ENCODE measurements at regions not wholly inside any gene's neighbourhood (a gene's known extent, or its start where the extent isn't known, plus 50 kb on each side); places are given as distances from the start of the nearest gene placed in this dataset.
"Not testable (repeated sequence)": the region's sequence is repeated elsewhere in the genome, so short reads cannot be mapped to it uniquely, and the experiment has no call there.

DNA sequence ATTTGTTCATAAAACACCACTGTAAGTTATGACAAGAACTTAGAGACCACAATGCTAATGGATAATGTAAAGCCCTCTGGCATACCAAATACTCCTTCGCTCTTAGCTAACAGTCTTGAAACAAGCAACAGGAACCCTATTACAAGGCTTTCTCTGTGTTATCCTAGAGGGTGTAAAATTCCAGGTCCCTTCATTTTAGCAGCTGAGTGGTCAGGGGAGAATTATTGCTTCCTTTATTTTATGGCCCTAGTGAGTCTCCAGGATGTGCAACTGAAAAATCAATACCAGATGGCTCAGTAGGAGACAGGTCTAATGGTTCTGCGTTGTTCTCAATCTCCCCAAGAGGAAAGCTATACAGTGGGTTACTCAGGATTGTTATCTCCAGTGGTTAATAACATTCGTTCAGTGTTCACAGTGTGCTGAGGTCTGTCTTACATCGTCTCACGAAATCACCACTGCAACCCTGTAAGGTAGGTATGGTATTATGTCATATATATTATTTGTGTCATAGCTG, 172.7 kb upstream of the CNOT2 start:
- no peak for DNase-seq (ENCODE audit: low read depth in 2 of 2)

DNA sequence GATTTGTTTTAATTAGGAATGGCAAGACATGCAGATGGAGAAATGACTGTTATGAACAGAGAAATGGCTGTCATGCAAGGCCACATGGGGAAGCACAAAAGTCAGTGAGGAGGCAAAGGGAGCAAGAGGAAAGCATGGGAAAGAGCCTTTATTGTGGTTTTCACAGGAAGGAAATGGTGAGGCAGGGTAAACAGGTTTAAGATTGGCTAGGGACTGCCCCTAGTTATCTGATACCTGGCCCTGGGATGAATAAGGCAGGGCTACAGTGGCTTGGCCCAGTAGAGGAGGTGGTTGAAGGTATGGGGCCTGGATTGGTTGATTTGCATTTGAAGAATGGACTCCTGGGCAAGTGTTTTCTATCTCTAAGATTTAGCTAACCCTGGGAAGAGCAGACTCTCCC, 168.7 kb upstream of the CNOT2 start:
- no peak for DNase-seq (ENCODE audit: low read depth in 2 of 2)

DNA sequence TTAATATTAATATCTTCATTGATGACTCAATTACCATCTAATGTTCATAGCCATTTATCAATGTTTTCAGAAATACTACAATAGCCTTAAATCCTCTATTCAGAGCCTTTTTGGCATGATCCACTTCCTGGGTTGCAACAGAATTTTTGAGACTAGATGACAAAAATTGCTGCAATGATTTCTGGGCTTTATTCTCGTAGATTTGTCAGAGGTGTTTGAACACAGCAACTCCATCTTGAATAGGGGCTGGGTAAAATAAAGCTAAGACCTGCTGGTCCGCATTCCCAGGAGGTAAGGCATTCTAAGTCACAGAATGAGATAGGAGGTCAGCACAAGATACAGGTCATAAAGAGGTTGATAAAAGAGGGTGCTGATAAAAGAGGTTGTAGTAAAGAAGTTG, 165.8 kb upstream of the CNOT2 start:
- no peak for DNase-seq (ENCODE audit: low read depth in 2 of 2)

DNA sequence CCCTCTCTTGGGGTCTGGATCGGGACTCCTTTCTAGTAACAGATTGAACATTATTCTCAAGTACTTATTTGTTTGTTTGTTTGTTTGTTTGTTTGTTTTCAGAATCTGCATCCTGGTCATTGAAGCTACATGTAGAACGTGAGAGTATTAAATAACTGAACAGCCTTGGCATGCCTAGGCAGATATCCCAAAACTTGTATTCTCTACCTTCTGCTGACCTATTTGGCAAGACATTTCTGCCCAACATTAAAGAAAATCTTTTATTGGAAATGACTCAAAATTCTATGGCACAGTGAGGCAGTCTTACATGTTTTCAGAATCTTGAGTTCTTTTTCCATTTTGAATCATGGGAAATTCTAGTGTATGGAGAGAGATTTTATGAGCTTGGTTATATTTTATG, 165.1 kb upstream of the CNOT2 start:
- no peak for DNase-seq (ENCODE audit: low read depth in 2 of 2)

DNA sequence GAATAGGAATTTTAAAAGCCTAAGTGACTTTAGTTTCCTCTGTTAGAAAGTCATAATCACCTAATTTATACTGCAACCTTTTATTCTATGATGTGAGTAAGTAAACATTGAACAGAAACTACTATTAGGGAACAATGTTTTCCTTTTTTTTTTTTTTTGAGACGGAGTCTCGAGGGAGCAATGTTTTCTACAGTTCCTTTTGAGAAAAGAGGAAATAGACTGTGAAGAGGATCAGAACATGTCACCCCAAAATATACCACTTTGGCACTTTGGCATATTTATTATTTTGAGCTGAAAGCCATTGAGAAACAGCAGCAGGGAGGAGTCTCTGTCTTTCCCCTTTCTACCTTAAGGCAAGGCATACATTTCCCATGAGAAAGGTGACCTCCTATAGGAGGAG, 162.7 kb upstream of the CNOT2 start:
- DNase-seq (ENCODE audit: low read depth in 2 of 2) = no peak

DNA sequence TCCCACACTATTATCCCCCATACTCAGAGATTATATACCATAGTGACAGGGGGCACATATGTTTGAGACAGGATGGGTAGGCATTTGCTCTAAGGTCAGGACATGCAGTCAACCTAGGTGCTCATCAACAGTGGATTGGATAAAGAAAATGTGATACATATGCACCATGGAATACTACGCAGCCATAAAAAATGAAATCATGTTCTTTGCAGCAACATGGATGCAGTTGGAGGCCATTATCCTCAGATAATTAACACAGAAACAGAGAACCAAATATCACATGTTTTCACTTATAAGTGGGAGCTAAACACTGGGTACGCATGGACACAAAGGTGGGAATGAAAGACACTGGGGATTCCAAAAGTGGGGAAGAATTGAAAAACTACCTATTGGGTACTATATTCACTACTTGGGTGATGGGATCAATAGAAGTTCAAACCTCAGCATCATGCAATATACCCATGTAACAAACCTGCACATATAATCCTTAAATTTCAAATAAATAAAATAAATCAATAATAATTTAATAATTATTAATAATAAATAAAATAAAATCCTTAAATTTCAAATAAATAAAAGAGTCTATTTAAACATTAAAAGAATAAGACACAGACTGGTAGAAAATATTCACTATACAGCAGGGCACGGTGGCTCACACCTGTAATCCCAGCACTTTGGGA, 160.1 kb upstream of the CNOT2 start:
- DNase-seq (ENCODE audit: low read depth in 2 of 2) = no peak

DNA sequence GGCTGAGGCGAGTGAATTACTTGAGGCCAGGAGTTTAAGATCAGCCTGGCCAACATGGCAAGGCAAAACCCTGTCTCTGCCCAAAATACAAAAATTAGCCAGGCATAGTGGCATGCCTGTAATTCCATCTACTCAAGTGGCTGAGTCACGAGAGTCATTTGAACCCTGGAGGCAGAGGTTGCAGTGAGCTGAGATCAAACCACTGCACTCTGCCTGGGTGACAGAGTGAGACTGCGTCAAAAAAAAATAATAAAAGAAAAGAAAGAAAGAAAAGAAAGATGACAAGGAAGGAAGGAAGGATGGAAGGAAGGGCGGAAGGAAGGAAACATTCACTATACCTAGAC, 159.6 kb upstream of the CNOT2 start:
- DNase-seq (ENCODE audit: low read depth in 2 of 2) = no peak

DNA sequence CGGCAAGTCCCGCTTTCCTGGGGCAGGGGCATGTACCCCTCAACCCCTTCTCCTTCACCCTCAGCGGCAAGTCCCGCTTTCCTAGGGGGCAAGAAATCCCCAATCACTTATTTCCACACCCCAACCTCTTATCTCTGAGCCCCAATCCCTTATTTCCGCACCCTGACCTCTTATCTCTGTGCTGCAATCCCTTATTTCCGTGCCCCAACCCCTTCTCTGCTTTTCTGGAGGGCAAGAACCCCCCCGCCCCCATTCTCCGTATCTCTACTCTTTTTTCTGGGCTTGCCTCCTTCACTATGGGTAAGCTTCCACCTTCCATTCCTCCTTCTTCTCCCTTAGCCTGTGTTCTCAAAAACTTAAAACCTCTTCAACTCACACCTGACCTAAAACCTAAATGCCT, 156.9 kb upstream of the CNOT2 start:
- not testable (repeated sequence) for DNase-seq (ENCODE audit: low read depth in 2 of 2)

DNA sequence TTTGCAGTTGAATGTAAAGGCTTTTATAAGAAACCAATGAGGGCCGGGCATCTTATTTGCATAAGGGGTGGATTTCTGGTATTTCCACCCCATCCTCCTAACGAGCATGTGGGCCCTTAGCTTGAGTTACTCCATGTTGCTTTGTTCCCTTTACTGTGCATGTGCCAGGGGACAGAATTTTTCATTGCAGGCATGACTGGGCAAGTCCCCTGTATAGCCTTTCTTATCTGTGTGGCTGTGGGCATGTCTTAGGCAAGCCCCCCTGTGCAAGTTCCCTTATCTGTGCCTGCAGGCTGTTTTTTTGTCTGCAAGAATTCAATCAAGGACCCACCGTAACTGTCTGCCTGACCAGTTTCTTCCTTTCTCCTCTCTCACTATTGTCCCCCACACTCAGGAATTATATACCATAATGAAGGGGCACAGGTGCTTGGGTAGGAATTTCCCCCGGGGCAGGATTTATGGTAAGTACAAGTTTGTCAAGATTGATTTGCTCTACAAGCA, 152.2 kb upstream of the CNOT2 start:
- DNase-seq (ENCODE audit: low read depth in 2 of 2) = no peak

DNA sequence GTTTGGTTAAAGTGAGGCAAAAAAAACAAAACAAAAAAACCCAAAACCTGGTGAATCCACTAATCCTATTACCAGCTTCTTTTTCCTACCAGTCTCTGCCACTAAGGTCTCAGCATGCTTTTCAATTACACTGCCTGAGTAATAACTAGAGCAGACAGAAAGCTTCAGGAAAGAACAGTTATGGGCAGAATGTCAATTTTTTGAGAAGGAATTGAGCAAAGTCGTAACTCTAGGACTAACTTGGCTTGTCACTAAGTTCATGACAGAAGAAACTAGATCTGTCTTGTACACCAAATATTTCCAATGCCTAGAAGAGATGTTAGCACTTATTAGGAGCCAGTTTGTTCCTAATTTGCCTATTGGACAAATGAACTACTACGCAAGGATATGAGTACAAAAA, 148.8 kb upstream of the CNOT2 start:
- DNase-seq (ENCODE audit: low read depth in 2 of 2) = no peak

DNA sequence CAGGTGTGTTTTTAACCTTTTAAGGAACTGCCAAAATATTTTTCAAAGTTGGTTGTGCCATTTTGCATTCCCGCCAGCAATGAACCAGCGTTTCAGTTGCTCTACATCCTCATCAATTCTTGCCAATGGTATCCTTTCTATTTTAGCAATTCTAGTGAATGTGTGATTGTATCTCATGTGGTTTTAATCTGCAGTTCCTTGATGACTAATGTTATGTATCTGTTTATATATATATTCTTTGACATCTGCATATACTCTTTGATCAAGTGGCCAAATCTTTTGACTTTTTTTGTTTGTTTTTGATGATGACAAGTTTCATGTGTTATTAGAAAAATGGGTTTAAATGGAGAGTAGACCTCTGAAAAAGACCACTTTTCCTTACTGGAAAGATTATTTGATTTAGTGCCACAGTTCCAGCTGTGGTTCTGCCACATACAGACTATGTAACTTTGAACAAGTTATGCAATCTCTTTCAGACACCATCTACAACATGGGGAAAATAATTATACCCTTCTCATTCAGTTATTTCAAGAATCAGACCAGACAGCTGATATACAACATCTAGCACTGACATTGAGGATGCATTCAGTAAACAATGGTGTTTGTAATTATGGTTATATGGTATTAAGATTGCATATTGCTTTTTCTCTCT, 146.3 kb upstream of the CNOT2 start:
- no peak for DNase-seq (ENCODE audit: low read depth in 2 of 2)

DNA sequence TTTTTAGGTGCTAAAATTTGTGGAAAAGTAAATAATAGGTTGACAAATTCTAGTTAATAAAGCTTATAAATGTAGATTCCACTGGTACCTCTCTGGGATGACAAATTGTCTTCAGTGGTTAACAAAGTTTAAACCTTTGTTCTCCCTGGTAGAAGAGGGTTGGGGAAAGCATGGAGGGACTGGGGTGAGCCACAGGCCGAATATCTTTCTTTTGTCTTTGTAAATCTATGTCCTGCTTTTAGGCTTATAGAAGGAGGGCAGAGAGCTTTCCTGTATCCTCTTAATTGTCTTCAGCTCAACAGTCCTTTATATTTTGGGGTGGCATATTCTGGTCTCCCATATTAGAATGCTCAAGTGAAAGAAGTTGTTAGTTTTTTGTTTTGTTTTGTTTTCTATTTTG, 142.2 kb upstream of the CNOT2 start:
- no peak for DNase-seq (ENCODE audit: low read depth in 2 of 2)

DNA sequence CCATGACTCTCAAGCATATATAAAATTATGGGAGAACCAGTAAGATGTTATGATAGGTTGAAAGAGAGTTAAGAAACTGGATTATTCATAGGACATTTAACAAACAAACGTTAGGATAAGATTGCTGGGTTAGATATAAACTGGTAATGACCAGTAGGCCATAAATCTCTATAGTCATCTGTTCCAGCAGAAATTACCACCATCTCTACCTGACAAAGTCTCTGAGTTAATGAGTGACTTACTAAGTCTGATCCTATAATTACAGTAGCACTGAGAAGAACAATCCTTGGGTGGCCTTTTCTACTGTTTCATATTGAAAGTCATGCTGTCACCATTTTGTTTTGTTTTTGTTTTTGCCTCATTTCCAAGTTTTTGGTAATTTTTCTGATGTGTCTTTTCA, 136.9 kb upstream of the CNOT2 start:
- no peak for DNase-seq (ENCODE audit: low read depth in 2 of 2)

DNA sequence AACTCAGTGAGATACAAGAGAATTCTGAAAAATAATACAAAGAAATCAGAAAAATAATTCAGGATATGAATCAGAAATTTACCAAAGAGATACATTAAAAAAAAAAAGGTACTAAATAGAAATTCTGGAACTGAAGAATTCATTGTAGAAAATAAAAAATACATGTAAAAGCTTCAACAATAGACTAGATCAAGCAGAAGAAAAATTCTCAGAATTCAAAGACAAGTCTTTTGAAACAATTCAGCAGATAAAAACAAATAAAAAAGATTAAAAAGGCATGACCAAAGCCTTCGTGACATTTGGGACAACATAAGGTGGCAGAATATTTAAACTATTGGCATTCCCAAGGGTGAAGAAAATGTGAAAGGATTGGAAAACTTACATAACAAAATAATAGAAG, 133.1 kb upstream of the CNOT2 start:
- DNase-seq (ENCODE audit: low read depth in 2 of 2) = no peak

DNA sequence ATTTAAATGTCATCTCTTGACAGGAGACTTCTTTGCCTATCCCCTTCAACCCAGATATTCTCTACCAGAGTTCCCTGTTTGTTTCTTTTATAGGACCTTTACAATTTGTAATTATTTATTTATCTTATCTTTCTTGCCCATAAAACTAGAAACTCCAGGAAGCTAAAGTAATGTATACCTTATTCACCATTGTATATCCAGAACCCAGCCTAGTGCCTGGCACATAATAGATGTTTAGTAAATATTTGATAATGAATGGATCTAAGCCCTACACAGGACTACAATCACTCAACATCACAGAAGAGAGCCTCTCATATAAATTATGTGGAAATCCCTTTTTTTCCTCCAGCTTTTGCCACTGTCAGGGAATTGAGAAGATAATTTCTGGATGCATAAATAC, 125.6 kb upstream of the CNOT2 start:
- no peak for DNase-seq (ENCODE audit: low read depth in 2 of 2)

DNA sequence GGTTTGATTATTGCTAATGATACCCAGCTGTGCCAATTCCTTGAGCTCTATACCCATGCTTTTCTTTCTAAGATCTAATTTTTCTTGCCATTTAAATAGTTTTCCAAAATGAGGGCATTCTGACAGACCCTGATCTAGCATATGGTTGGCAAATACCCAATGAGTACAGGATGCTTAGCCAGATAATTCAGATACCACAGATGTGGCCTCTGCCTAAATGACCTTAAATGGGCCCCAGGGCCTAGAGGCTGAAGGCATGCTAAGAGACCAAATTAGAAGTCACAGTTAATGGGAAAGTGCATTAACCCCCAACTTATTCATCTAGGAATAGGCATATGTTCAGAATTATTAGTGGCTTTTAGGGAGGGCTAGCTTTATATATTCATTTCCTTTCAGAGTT, 122.3 kb upstream of the CNOT2 start:
- DNase-seq (ENCODE audit: low read depth in 2 of 2) = no peak

DNA sequence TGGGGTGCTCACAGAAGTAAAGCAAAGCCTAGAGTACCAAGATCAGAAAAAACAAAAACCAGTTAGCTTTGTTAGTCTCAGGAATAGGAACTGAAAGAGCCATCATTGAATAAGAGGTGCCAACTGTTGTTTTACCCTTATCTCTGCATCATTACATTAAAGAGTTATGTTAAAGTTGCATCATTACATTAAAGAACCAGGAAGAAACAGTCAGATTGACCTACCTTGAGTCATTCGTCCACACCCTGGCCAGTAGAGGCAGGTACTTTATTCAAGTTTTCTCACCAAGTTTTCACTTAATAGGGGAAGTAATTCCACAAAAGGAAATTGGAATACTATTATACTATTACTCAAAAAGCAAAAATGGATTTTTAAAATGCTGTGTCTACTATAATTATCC, 121.7 kb upstream of the CNOT2 start:
- no peak for DNase-seq (ENCODE audit: low read depth in 2 of 2)

DNA sequence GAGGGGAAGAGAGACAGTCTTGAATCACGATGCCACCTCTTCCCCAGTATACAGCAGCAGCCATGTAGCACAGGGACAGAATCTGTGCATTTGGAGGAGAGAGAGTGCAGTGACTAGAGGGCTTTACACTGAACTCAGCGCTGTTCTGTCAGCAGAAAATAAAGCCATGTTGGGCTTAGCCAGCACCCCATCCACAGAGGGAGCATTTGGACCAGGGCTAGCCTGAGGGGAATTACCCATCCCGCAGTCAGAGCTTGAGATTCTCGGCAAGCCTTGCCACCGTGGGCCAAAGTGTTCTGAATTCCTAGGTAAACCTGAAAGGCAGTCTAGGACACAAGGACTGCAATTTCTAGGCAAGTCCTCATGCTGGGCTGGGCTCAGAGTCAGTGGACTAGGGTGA, 120.4 kb upstream of the CNOT2 start:
- DNase-seq (ENCODE audit: low read depth in 2 of 2) = no peak

DNA sequence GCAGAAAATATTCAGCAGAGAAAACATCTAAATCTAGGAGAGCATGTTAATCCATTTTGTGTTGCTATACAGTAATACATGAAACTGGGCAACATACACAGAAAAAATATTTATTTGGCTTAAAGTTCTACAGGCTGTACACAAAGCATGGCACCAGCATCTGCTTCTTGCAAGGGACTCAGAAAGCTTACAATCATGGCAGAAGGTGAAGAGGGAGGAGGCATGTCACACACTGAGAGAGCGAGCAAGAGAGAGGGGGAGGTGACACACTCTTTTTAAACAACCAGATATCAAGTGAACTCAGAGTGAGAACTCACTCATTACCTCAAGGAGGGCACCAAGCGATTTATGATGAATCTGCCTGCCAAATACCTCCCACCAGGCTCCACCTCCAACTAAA, 94.2 kb upstream of the CNOT2 start:
- no peak for DNase-seq (ENCODE audit: low read depth in 2 of 2)

DNA sequence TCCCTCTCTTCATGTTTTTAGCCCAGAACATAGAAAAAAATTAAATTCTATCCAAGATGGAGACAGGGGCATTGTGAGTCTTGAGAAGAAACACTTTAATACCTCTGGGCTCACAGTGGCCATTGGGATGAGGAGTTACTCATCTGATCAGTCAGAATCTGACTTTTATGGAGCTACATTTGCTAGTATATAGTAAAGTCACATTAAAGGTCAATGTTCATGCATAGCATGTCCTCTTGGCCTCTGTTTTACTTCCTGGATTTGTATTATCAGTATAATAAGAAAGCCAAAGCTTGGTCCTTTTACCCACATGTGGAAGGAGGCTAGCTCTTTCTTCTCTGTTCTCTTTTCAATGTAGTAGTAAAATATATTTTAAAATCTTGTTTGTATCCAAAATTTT, 93.6 kb upstream of the CNOT2 start:
- no peak for DNase-seq (ENCODE audit: low read depth in 2 of 2)

DNA sequence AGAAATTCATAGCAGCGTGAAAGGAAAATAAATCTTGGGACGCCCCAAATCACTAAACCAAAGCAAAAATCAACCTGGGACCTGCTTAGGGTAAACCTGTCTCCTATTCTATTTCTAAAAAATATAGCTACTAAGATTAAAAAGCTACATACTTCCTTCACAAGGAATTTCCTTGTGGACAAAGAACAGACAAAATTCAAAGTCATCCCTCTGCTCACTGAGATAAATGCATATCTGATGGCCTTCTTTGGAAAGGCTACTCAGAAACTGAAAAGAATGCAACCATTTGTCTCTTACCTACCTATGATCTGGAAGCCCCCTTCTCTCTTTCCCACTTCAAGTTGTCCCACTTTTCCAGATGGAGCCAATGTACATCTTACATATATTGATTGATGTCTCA, 93.0 kb upstream of the CNOT2 start:
- no peak for DNase-seq (ENCODE audit: low read depth in 2 of 2)

DNA sequence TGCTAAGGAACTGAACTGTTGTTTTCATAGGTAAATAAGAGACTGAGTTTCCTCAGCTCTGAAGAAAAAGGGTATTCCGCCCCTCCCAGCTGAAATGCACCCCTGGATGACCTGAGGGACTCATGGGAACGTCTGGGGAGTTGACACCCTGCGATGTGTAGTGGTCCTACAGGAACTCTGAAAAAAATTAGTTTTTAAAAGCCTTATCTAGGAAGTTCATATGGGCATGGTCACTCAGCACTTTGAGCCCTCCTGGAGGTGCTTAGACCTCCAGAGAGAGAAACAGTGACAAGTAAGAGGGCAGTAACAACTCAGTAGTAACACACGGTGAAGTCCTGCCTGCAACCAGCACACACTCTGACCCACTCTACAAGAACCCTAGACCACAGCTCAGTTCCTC, 91.2 kb upstream of the CNOT2 start:
- DNase-seq (ENCODE audit: low read depth in 2 of 2) = no peak

DNA sequence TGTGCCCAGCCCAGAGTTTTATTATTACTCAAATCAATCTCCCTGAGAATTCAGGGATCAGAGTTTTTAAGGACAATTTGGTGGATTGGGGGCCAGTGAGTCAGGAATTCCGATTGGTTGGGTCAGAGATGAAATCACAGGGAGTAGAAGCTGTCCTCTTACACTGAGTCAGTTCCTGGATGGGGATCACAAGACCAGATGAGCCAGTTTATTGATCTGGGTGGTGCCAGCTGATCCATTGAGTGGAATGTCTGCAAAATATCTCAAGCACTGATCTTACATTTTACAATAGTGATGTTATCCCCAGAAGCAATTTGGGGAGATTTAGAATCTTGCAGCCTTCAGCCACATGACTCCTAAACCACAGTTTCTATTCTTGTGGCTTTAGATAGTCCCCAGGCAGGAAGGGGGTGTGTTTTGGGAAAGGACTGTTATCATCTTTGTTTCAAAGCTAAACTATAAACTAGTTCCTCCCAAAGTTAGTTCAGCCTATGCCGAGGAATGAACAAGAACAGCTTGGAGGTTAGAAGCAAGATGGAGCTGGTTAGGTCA, 89.1 kb upstream of the CNOT2 start:
- no peak for DNase-seq (ENCODE audit: low read depth in 2 of 2)
